Adrenal gland (tissue), 9 donors: ENCODE measurements at regions not wholly inside any gene's neighbourhood (a gene's known extent, or its start where the extent isn't known, plus 50 kb on each side); places are given as distances from the start of the nearest gene placed in this dataset.

Source experiments
- DNase-seq, 7 donors: peaks; one replicate each; pipeline ENCODE4 v3.0.0-alpha.2; 2019 to 2020
- H3K27ac ChIP-seq, 5 donors: fragments of 200-600 bp; sonication (generic) in 4 of 5; 1 replicate in 3 of 5; 2 replicates in 2 of 5; pipeline versions ENCODE4 v1.5.1 to v1.8.0; 2016 to 2020; ENCODE audit warnings: mild to moderate bottlenecking in 1 of 5
- H3K27me3 ChIP-seq: fragments of 200-600 bp; 2 replicates; pipeline ENCODE4 v1.8.0; 2021
- H3K36me3 ChIP-seq, 2 donors: fragments of 200-600 bp; replicated peaks in 1 of 2; 1 replicate in 1 of 2; 2 replicates in 1 of 2; pipeline versions ENCODE4 v1.5.1 to v1.8.0; 2018 to 2022
- H3K4me1 ChIP-seq, 2 donors: fragments of 200-600 bp; replicated peaks in 1 of 2; 1 replicate in 1 of 2; 2 replicates in 1 of 2; pipeline versions ENCODE4 v1.5.1 to v1.8.0; 2018 to 2021
- H3K4me3 ChIP-seq, 4 donors: fragments of 200-600 bp; sonication (generic) in 3 of 4; one replicate each; pipeline ENCODE4 v1.5.1; 2016 to 2018
- H3K9me3 ChIP-seq, 3 donors: fragments of 200-600 bp; sonication (generic) in 1 of 3; replicated peaks in 1 of 3; 1 replicate in 2 of 3; 2 replicates in 1 of 3; pipeline versions ENCODE4 v1.5.1 to v1.8.0; 2016 to 2021
- POLR2A ChIP-seq, 2 donors: fragments of 450-650 bp; IDR thresholded peaks; one replicate each; pipeline ENCODE4 v1.6.1; 2017; ENCODE audit warnings: antibody characterized with exemption in 2 of 2, mild to moderate bottlenecking in 2 of 2, moderate library complexity in 1 of 2
- WGBS, 4 donors: extraction: QIAGEN DNeasy Blood & Tissue Kit in 2 of 4; methylation state at CpG; one replicate each; pipeline versions ENCODE4 v1.1.5 to v1.1.7; 2013 to 2017; 5-methylcytosine and 5-hydroxymethylcytosine counted together
- intact Hi-C, 2 donors: fragments of 100-400 bp; cut with DNase I; formaldehyde crosslinking; loops; one replicate each; pipeline versions ENCODE4 v1.14.1 to v1.15.0; 2022 to 2023
- TF ChIP-seq, protein P1 (sequence below), 6 experiments: fragments of 450-650 bp in 4 of 6; fragments of 200-600 bp in 2 of 6; sonication (generic) in 1 of 6; IDR thresholded peaks; 1 replicate in 5 of 6; 2 replicates in 1 of 6; pipeline versions ENCODE4 v1.5.1 to v1.8.0; 2016 to 2021; ENCODE audit warnings: antibody characterized with exemption in 6 of 6, mild to moderate bottlenecking in 2 of 6, moderate library complexity in 1 of 6
- donor health status: healthy with polysubstance abuse.
- donor health status: Bipolar disorder and iron deficiency.
- donor health status: DM: yes; HTN: yes; CAD: no.
- donor health status: DM: no; HTN: no; CAD: no.
- donor health status: DM: no; HTN: no; CAD: no.

GRCh38 chr20:52731093-52731492, 241.1 kb upstream of the TSHZ2 start:
- Histone ChIP-seq H3K27me3 (no peaks in the 10 kb centered on the region), H3K4me1 (no peaks in the 10 kb centered on the region), H3K9me3 (no peaks in the 10 kb centered on the region), H3K4me3 (no peak overlapping the region), H3K27ac (no peak overlapping the region), H3K36me3 (no peaks in the 10 kb centered on the region)
- WGBS, 4 donors, result 66 to 80% (median 73%) methylated on average over 3 of the region's 3 CpGs
- DNase-seq, result no peak
- TF ChIP-seq POLR2A (IDR thresholded peaks at IDR 0.05), result no peak
- TF ChIP-seq, protein P1, sequence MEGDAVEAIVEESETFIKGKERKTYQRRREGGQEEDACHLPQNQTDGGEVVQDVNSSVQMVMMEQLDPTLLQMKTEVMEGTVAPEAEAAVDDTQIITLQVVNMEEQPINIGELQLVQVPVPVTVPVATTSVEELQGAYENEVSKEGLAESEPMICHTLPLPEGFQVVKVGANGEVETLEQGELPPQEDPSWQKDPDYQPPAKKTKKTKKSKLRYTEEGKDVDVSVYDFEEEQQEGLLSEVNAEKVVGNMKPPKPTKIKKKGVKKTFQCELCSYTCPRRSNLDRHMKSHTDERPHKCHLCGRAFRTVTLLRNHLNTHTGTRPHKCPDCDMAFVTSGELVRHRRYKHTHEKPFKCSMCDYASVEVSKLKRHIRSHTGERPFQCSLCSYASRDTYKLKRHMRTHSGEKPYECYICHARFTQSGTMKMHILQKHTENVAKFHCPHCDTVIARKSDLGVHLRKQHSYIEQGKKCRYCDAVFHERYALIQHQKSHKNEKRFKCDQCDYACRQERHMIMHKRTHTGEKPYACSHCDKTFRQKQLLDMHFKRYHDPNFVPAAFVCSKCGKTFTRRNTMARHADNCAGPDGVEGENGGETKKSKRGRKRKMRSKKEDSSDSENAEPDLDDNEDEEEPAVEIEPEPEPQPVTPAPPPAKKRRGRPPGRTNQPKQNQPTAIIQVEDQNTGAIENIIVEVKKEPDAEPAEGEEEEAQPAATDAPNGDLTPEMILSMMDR (IDR thresholded peaks at IDR 0.05), result no peak
- intact Hi-C loops, result no loop called here

GRCh38 chr20:52727740-52728456, 244.3 kb upstream of the TSHZ2 start:
- TF ChIP-seq, protein P1 (IDR thresholded peaks at IDR 0.05), result no peak
- TF ChIP-seq POLR2A (IDR thresholded peaks at IDR 0.05), result no peak
- no peak for DNase-seq
- no peaks in the 10 kb centered on the region for H3K4me1 ChIP-seq
- no peak overlapping the region for H3K27ac ChIP-seq
- H3K27me3 ChIP-seq, result no peaks in the 10 kb centered on the region
- H3K9me3 ChIP-seq, result no peaks in the 10 kb centered on the region
- no peak overlapping the region for H3K4me3 ChIP-seq
- H3K36me3 ChIP-seq, result no peaks in the 10 kb centered on the region
- intact Hi-C loops, result no loop called here
- WGBS, 4 donors, result 85 to 94% (median 93%) methylated on average over 18 to 24 of the region's 24 CpGs

- Histone ChIP-seq H3K9me3 (no peaks in the 10 kb centered on the region), H3K27ac (no peak overlapping the region), H3K4me1 (no peaks in the 10 kb centered on the region), H3K36me3 (no peaks in the 10 kb centered on the region), H3K4me3 (no peak overlapping the region), H3K27me3 (no peaks in the 10 kb centered on the region)
- no peak for TF ChIP-seq POLR2A (IDR thresholded peaks at IDR 0.05)
- TF ChIP-seq, protein P1 (IDR thresholded peaks at IDR 0.05), result no peak
- 84 to 88% (median 86%) methylated on average over 8 of the region's 8 CpGs for WGBS, 4 donors
- intact Hi-C loops, result no loop called here
- no peak for DNase-seq
Observed at GRCh38 chr20:52724541-52724940, 247.6 kb upstream of the TSHZ2 start.

- no peaks in the 10 kb centered on the region for H3K4me1 ChIP-seq
- no peaks in the 10 kb centered on the region for H3K27me3 ChIP-seq
- no peaks in the 10 kb centered on the region for H3K36me3 ChIP-seq
- intact Hi-C loops, result no loop called here
- H3K4me3 ChIP-seq, result no peak overlapping the region
- H3K27ac ChIP-seq, result no peak overlapping the region
- DNase-seq, result no peak
- no peaks in the 10 kb centered on the region for H3K9me3 ChIP-seq
- no peak for TF ChIP-seq POLR2A (IDR thresholded peaks at IDR 0.05)
- TF ChIP-seq, protein P1 (IDR thresholded peaks at IDR 0.05), result no peak
- WGBS, 4 donors, result 70 to 81% (median 77%) methylated on average over 4 of the region's 4 CpGs
Observed at GRCh38 chr20:52722926-52723688, 249.1 kb upstream of the TSHZ2 start.
